ENCODE measurements at regions not wholly inside any gene's neighbourhood (a gene's known extent, or its start where the extent isn't known, plus 50 kb on each side); places are given as distances from the start of the nearest gene placed in this dataset.

GRCh38 chr20:11671015-11671511, 246.6 kb upstream of the BTBD3 start:
- Histone ChIP-seq H3K4me3 (no peak overlapping the region), H3K4me1 (peaks cover 0 to 3% (median 0%) of the 10 kb centered on the region in 3 donors), H3K36me3 (no peaks in the 10 kb centered on the region), H3K27me3 (no peaks in the 10 kb centered on the region), H3K27ac (no peak overlapping the region), H3K9me3 (no peaks in the 10 kb centered on the region)
- WGBS, 2 donors (ENCODE audit: low coverage in 1 of 2): 60 to 71% methylated on average over 1 of the region's 1 CpG
- TF ChIP-seq POLR2AphosphoS5 (IDR thresholded peaks at IDR 0.05) (no peak), CTCF (IDR thresholded peaks at IDR 0.05) (no peak), POLR2A (IDR thresholded peaks at IDR 0.05) (no peak), EP300 (IDR thresholded peaks at IDR 0.05) (no peak)
- ATAC-seq: no peak

GRCh38 chr20:11672959-11673358, 244.7 kb upstream of the BTBD3 start:
- ATAC-seq: no peak
- WGBS, 2 donors (ENCODE audit: low coverage in 1 of 2): 86 to 100% methylated on average over 1 to 7 of the region's 7 CpGs
- H3K36me3 ChIP-seq: no peaks in the 10 kb centered on the region
- H3K27ac ChIP-seq: no peak overlapping the region
- H3K27me3 ChIP-seq: no peaks in the 10 kb centered on the region
- H3K9me3 ChIP-seq: no peaks in the 10 kb centered on the region
- no peak for TF ChIP-seq EP300 (IDR thresholded peaks at IDR 0.05)
- no peak for TF ChIP-seq POLR2AphosphoS5 (IDR thresholded peaks at IDR 0.05)
- no peak for TF ChIP-seq POLR2A (IDR thresholded peaks at IDR 0.05)
- no peak for TF ChIP-seq CTCF (IDR thresholded peaks at IDR 0.05)
- peaks cover 0 to 14% (median 0%) of the 10 kb centered on the region in 3 donors for H3K4me1 ChIP-seq
- H3K4me3 ChIP-seq: no peak overlapping the region

GRCh38 chr20:11675920-11676629, 241.6 kb upstream of the BTBD3 start:
- Histone ChIP-seq H3K27ac (no peak overlapping the region), H3K4me3 (no peak overlapping the region)
- no peak for ATAC-seq

DNA sequence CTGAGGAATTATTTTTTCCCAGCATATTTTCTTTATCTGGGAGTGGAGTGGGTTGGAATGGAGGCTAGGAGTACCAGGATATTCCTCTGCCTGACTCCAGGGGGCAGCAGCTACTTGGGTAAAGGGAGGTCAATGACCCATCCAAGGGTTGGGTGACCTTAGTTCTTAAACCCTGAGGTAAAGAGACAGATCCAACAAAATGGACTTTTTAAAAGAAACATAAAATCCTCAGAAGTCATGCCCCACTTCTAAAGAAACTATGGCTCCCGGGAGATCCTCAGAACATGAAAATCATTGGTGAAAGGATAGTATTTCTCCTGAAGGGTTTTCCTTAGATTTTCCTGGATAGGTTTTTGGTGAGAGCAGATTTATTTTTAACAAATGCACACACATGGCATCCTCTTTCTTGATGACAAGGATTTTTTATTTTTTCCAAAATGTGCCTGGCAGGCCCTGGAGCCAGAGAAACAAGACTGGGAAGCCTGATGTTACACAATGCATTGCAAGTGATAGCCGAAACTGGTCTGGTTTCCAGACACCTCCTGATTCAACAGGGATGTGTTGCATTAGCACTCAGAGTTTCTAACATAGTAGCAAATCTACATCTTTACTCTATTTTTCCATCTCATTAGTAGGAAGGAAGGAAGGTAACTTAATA, 240.9 kb upstream of the BTBD3 start:
- no peak overlapping the region for H3K27ac ChIP-seq
- peak; percentile 53 to 81 (median 58) for TF ChIP-seq CTCF (IDR thresholded peaks at IDR 0.05)
- TF ChIP-seq EP300 (IDR thresholded peaks at IDR 0.05): no peak
- H3K4me3 ChIP-seq: no peak overlapping the region
- peak; percentile 71 for ATAC-seq
- no peaks in the 10 kb centered on the region for H3K27me3 ChIP-seq
- H3K9me3 ChIP-seq: no peaks in the 10 kb centered on the region
- peaks cover 0 to 14% (median 0%) of the 10 kb centered on the region in 3 donors for H3K4me1 ChIP-seq
- no peaks in the 10 kb centered on the region for H3K36me3 ChIP-seq
- 68 to 79% methylated on average over 2 of the region's 2 CpGs for WGBS, 2 donors (ENCODE audit: low coverage in 1 of 2)

More at GRCh38 chr20:11675920-11676629, 241.6 kb upstream of the BTBD3 start:
- WGBS, 2 donors (ENCODE audit: low coverage in 1 of 2): 52 to 57% methylated on average over 11 to 13 of the region's 13 CpGs
- Histone ChIP-seq H3K4me1 (peaks cover 0 to 14% (median 0%) of the 10 kb centered on the region in 3 donors), H3K36me3 (no peaks in the 10 kb centered on the region), H3K9me3 (no peaks in the 10 kb centered on the region), H3K27me3 (no peaks in the 10 kb centered on the region)
- TF ChIP-seq CTCF (IDR thresholded peaks at IDR 0.05) (no peak), EP300 (IDR thresholded peaks at IDR 0.05) (no peak), POLR2A (IDR thresholded peaks at IDR 0.05) (no peak), POLR2AphosphoS5 (IDR thresholded peaks at IDR 0.05) (no peak)
